IMR-90 (cell line): ENCODE measurements at regions not wholly inside any gene's neighbourhood (a gene's known extent, or its start where the extent isn't known, plus 50 kb on each side); places are given as distances from the start of the nearest gene placed in this dataset.

ENCODE experiments used
- RAD21 ChIP-seq: IDR thresholded peaks from 2 replicates; pipeline ENCODE4 v1.6.1; 2012; ENCODE audit warnings: low read length, improper control_type of control experiment
- TF ChIP-seq, protein P1 (sequence below): conservative IDR thresholded peaks from 2 replicates; pipeline ENCODE4 v1.5.1; 2012; ENCODE audit warnings: mild to moderate bottlenecking, low read depth, low read length, improper control_type of control experiment

DNA sequence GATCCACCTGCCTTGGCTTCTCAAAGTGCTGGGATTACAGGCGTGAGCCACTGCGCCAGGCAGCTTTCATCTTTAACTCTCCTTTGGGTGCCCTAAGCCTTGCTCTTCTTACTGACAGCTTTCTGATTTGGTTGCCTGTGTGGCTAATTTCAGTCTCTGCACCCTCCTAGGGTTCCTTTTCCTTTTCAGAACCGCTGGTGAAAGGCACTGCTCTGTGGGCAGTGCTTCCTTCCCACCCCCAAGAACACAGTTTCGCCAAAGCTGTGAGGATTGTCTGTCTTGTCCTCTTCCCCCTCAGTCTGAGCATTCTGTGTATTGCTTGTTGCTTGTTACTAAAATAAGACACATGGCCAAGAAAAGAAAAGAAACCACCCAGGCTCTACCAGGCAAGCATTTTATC is 101.4 kb upstream of the FRMPD3 start:
- TF ChIP-seq RAD21 = no peak
- TF ChIP-seq, protein P1, sequence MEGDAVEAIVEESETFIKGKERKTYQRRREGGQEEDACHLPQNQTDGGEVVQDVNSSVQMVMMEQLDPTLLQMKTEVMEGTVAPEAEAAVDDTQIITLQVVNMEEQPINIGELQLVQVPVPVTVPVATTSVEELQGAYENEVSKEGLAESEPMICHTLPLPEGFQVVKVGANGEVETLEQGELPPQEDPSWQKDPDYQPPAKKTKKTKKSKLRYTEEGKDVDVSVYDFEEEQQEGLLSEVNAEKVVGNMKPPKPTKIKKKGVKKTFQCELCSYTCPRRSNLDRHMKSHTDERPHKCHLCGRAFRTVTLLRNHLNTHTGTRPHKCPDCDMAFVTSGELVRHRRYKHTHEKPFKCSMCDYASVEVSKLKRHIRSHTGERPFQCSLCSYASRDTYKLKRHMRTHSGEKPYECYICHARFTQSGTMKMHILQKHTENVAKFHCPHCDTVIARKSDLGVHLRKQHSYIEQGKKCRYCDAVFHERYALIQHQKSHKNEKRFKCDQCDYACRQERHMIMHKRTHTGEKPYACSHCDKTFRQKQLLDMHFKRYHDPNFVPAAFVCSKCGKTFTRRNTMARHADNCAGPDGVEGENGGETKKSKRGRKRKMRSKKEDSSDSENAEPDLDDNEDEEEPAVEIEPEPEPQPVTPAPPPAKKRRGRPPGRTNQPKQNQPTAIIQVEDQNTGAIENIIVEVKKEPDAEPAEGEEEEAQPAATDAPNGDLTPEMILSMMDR = no peak
